Transverse colon (tissue), 4 donors: ENCODE measurements at regions not wholly inside any gene's neighbourhood (a gene's known extent, or its start where the extent isn't known, plus 50 kb on each side); places are given as distances from the start of the nearest gene placed in this dataset.

Experiments
- CTCF ChIP-seq, 5 experiments: fragments of 200-600 bp in 3 of 5; fragments of 450-650 bp in 2 of 5; sonication (generic) in 3 of 5; IDR thresholded peaks; 1 replicate in 2 of 5; 2 replicates in 3 of 5; pipeline ENCODE4 v1.5.1; 2016 to 2017; ENCODE audit warnings: antibody characterized with exemption in 5 of 5, inconsistent platforms in 3 of 5, mild to moderate bottlenecking in 2 of 5, moderate library complexity in 1 of 5
- POLR2AphosphoS5 ChIP-seq, 3 donors: sonication (generic); formaldehyde crosslinking; IDR thresholded peaks; one replicate each; pipeline ENCODE4 v1.6.1; 2016; ENCODE audit warnings: antibody characterized with exemption in 3 of 3

GRCh38 chr1:172723251-172723650 is 64.3 kb downstream of the FASLG start:
- TF ChIP-seq CTCF (IDR thresholded peaks at IDR 0.05) (no peak), POLR2AphosphoS5 (IDR thresholded peaks at IDR 0.05) (no peak)
